HEK293 (cell line): ENCODE measurements at regions not wholly inside any gene's neighbourhood (a gene's known extent, or its start where the extent isn't known, plus 50 kb on each side); places are given as distances from the start of the nearest gene placed in this dataset.

Source experiments
- CTCF ChIA-PET: fragments of 350-600 bp; formaldehyde crosslinking; extraction: SDS; loops from one replicate; lab custom pipeline; 2021; ENCODE audit warnings: antibody characterized with exemption; lab: Yijun Ruan, JAX
- POLR2A ChIA-PET: fragments of 300-600 bp; formaldehyde crosslinking; extraction: SDS; loops from one replicate; lab custom pipeline; 2020; ENCODE audit warnings: antibody characterized with exemption, inconsistent platforms; lab: Yijun Ruan, JAX
- H3K27ac ChIP-seq: fragments of 200-500 bp; sonication (Bioruptor generic); 2 replicates; pipeline ENCODE4 v1.5.1; 2014; ENCODE audit warnings: low read depth, low read length, control low read depth, inconsistent platforms; ENCODE audit errors: extremely low read depth
- H3K36me3 ChIP-seq, 2 experiments: fragments of 200-500 bp in 1 of 2; sonication (Bioruptor generic) in 1 of 2; 1 replicate in 1 of 2; 2 replicates in 1 of 2; pipeline ENCODE4 v1.5.1; 2014 to 2017; ENCODE audit warnings: inconsistent platforms in 2 of 2, low read length in 2 of 2; ENCODE audit not compliant: control insufficient read depth in 2 of 2, insufficient read depth in 1 of 2
- H3K4me1 ChIP-seq: fragments of 200-500 bp; sonication (Bioruptor generic); 2 replicates; pipeline ENCODE4 v1.5.1; 2014; ENCODE audit warnings: mild to moderate bottlenecking, low read length, inconsistent platforms; ENCODE audit not compliant: control insufficient read depth, insufficient read depth
- H3K4me3 ChIP-seq: 2 replicates; pipeline ENCODE4 v1.5.1; 2011; ENCODE audit warnings: low read depth, mild to moderate bottlenecking, control low read depth, low read length, moderate library complexity
- H3K9me3 ChIP-seq: fragments of 200-500 bp; sonication (Bioruptor generic); 2 replicates; pipeline ENCODE4 v1.5.1; 2014; ENCODE audit warnings: low read depth, low read length, inconsistent platforms; ENCODE audit not compliant: control insufficient read depth, insufficient read depth
- HOXC10 ChIP-seq: sonication (generic); formaldehyde crosslinking; IDR thresholded peaks from 2 replicates; pipeline ENCODE4 v1.8.1; 2023; ENCODE audit warnings: mild to moderate bottlenecking, missing genetic modification reagents
- OSR2 ChIP-seq: fragments of 450-650 bp; formaldehyde crosslinking; IDR thresholded peaks from 2 replicates; pipeline ENCODE4 v1.5.1; 2016; ENCODE audit warnings: missing biosample characterization, missing genetic modification characterization
- PRDM6 ChIP-seq: fragments of 450-650 bp; formaldehyde crosslinking; IDR thresholded peaks from 2 replicates; pipeline ENCODE4 v1.5.1; 2017; ENCODE audit warnings: missing biosample characterization, missing genetic modification characterization
- SETDB1 ChIP-seq: IDR thresholded peaks from one replicate; pipeline ENCODE4 v1.6.1; 2017; ENCODE audit warnings: mild to moderate bottlenecking, low read length, moderate library complexity, mixed read lengths; ENCODE audit not compliant: insufficient read length
- SP7 ChIP-seq: fragments of 450-650 bp; formaldehyde crosslinking; IDR thresholded peaks from 2 replicates; pipeline ENCODE4 v1.5.1; 2016; ENCODE audit warnings: missing biosample characterization, missing genetic modification characterization
- YY2 ChIP-seq: fragments of 450-650 bp; formaldehyde crosslinking; IDR thresholded peaks from 2 replicates; pipeline ENCODE4 v1.5.1; 2016; ENCODE audit warnings: missing biosample characterization, missing genetic modification characterization
- ZFP69B ChIP-seq: fragments of 450-650 bp; formaldehyde crosslinking; IDR thresholded peaks from 2 replicates; pipeline ENCODE4 v1.5.1; 2016; ENCODE audit warnings: missing biosample characterization, missing genetic modification characterization
- ZNF311 ChIP-seq: fragments of 450-650 bp; formaldehyde crosslinking; IDR thresholded peaks from 2 replicates; pipeline ENCODE4 v1.5.1; 2017; ENCODE audit warnings: missing biosample characterization, missing genetic modification characterization, borderline replicate concordance
- ZNF341 ChIP-seq: fragments of 450-650 bp; formaldehyde crosslinking; IDR thresholded peaks from 2 replicates; pipeline ENCODE4; 2016; ENCODE audit warnings: low read depth, missing biosample characterization, missing genetic modification characterization
- ZNF404 ChIP-seq: fragments of 450-650 bp; formaldehyde crosslinking; IDR thresholded peaks from 2 replicates; pipeline ENCODE4 v1.5.1; 2017; ENCODE audit warnings: missing biosample characterization, missing genetic modification characterization
- ZNF560 ChIP-seq: fragments of 450-650 bp; formaldehyde crosslinking; IDR thresholded peaks from 2 replicates; pipeline ENCODE4 v1.5.1; 2017; ENCODE audit warnings: missing biosample characterization, missing genetic modification characterization, borderline replicate concordance
- ZNF580 ChIP-seq: fragments of 450-650 bp; formaldehyde crosslinking; IDR thresholded peaks from 2 replicates; pipeline ENCODE4 v1.5.1; 2016; ENCODE audit warnings: missing biosample characterization, missing genetic modification characterization
- TF ChIP-seq, protein P1 (sequence below): fragments of 450-650 bp; formaldehyde crosslinking; IDR thresholded peaks from 2 replicates; pipeline ENCODE4 v1.5.1; 2016; ENCODE audit warnings: missing biosample characterization, missing genetic modification characterization

DNA sequence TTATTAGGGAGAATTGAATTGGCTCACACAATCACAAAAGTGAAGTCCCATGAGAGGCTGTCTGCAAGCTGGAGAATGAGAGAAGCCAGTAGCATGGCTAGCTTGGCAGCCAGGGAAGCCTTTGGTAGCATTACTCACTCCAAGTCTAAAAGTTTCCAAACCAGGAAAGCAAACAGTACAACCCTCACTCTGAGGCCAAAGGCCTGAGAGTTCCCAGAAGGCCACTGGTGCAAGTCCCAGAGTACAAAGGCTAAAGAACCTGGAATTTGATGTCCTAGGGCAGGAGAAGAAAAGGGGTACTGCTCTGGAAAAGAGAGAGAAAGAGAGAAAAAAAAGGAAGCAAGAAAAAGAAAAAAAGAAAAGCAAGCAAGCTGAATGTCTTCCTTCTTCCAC, 318.2 kb downstream of the RND3 start (continued):
- TF ChIP-seq YY2 (tag by site-specific recombination), result no peak
- TF ChIP-seq ZNF580 (tag by site-specific recombination), result no peak
- TF ChIP-seq SETDB1, result no peak
- TF ChIP-seq ZNF311 (tag by site-specific recombination), result no peak
- no peak for TF ChIP-seq ZNF560

DNA sequence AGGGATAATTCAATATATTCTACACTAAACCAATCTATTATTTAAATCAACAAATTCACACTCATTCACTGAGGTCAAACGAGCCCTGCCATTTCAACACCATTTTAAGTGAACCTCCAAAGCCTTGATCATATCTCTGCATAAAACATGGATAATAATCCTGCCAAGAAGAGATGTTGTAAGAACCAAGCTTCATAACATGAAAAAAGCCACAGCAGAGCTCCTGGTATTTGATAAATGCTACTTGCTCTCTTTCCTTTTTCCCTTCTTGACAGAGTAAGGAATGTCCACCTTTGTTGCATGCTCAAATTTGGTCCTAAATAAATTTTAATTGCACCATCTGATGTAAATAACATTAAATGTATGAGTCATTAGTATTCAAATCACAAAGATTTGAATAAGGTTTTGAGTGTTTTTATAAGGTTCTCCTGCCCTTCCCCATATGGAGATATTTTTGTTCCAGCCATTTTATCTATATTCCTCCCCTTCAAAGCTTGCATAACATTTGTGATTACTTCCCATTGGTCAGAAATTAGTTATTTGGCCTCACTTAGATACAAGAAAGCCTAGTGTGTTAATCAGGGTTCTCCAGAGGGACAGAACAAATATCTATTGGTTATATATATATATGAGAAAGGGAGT, 318.8 kb downstream of the RND3 start:
- H3K4me1 ChIP-seq, result peaks cover 3% of the 10 kb centered on the region; the same call in 1 of the 2 replicates
- H3K36me3 ChIP-seq, result no peaks in the 10 kb centered on the region
- TF ChIP-seq ZNF404 (tag by site-specific recombination), result no peak
- no peak for TF ChIP-seq ZNF341 (tag by site-specific recombination)
- TF ChIP-seq, all 188 proteins: peak for 0
- no peak overlapping the region for H3K27ac ChIP-seq
- H3K4me3 ChIP-seq, result no peak overlapping the region
- ChIA-PET CTCF (interaction anchor here (0.5 to 0.6 kb wide), 2 partner anchors 14 to 240 kb away, joined by 3 to 4 read pairs; no protein-coding TSS in a partner anchor), POLR2A (no interaction called here)
- no peaks in the 10 kb centered on the region for H3K9me3 ChIP-seq

DNA sequence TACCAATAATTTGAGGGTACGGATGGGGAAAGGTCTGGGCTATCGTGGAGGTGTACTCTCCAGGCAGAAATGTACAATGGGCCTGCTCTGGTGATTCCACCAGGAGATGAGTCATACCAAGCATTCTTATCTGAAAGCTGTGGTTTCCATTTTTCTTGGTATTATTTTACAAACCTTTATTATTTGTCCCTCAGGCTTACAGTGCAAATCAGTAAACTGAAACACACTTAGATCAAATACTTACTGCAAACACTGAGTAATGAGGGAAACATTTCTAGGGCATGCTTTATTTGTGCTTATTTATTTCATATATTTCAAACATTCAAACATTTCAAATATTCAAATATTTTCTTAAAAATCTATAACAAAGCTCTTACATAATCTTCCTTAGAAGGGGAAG, 319.8 kb downstream of the RND3 start:
- no peaks in the 10 kb centered on the region for H3K9me3 ChIP-seq
- TF ChIP-seq PRDM6 (tag by site-specific recombination) (peak; percentile 34; the same call in 1 of the 2 replicates), HOXC10 (no peak), YY2 (tag by site-specific recombination) (no peak), OSR2 (tag by site-specific recombination) (peak; percentile 17; the same call in 1 of the 2 replicates), SP7 (0 out of 2 replicates have a peak, but pooled peaks have one; percentile 23), ZFP69B (no peak)
- TF ChIP-seq, protein P1, sequence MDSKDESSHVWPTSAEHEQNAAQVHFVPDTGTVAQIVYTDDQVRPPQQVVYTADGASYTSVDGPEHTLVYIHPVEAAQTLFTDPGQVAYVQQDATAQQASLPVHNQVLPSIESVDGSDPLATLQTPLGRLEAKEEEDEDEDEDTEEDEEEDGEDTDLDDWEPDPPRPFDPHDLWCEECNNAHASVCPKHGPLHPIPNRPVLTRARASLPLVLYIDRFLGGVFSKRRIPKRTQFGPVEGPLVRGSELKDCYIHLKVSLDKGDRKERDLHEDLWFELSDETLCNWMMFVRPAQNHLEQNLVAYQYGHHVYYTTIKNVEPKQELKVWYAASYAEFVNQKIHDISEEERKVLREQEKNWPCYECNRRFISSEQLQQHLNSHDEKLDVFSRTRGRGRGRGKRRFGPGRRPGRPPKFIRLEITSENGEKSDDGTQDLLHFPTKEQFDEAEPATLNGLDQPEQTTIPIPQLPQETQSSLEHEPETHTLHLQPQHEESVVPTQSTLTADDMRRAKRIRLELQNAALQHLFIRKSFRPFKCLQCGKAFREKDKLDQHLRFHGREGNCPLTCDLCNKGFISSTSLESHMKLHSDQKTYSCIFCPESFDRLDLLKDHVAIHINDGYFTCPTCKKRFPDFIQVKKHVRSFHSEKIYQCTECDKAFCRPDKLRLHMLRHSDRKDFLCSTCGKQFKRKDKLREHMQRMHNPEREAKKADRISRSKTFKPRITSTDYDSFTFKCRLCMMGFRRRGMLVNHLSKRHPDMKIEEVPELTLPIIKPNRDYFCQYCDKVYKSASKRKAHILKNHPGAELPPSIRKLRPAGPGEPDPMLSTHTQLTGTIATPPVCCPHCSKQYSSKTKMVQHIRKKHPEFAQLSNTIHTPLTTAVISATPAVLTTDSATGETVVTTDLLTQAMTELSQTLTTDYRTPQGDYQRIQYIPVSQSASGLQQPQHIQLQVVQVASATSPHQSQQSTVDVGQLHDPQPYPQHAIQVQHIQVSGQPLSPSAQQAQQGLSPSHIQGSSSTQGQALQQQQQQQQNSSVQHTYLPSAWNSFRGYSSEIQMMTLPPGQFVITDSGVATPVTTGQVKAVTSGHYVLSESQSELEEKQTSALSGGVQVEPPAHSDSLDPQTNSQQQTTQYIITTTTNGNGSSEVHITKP (tag by site-specific recombination), result peak; percentile 34; the same call in 1 of the 2 replicates
- TF ChIP-seq, all 188 proteins: peak for 4
- Histone ChIP-seq H3K36me3 (no peaks in the 10 kb centered on the region), H3K4me3 (no peak overlapping the region), H3K4me1 (peaks cover 3% of the 10 kb centered on the region; the same call in 1 of the 2 replicates), H3K27ac (no peak overlapping the region)
- POLR2A ChIA-PET, result interaction anchor here (0.8 kb wide), 1 partner anchor 581 kb away, joined by 3 read pairs; no protein-coding TSS in a partner anchor
- CTCF ChIA-PET, result interaction anchor here (0.6 kb wide), 1 partner anchor 369 kb away, joined by 4 read pairs; no protein-coding TSS in a partner anchor
